ENCODE measurements at regions not wholly inside any gene's neighbourhood (a gene's known extent, or its start where the extent isn't known, plus 50 kb on each side); places are given as distances from the start of the nearest gene placed in this dataset.
"Not testable (repeated sequence)": the region's sequence is repeated elsewhere in the genome, so short reads cannot be mapped to it uniquely, and the experiment has no call there.

GRCh38 chr1:144536677-144537076 is 56.0 kb upstream of the PPIAL4F start:
- not testable (repeated sequence) for TF ChIP-seq CTCF, POLR2AphosphoS5, POLR2A (IDR thresholded peaks at IDR 0.05)
